K562 (cell line): ENCODE measurements at regions not wholly inside any gene's neighbourhood (a gene's known extent, or its start where the extent isn't known, plus 50 kb on each side); places are given as distances from the start of the nearest gene placed in this dataset.

Experiments
- CEBPG ChIP-seq, 3 experiments: fragments of 200-800 bp in 1 of 3; sonication (Bioruptor generic) in 1 of 3; sonication (generic) in 1 of 3; formaldehyde crosslinking in 1 of 3; IDR thresholded peaks in 2 of 3; conservative IDR thresholded peaks in 1 of 3; 2 replicates each; pipeline versions ENCODE4 v1.6.1 to v1.8.0; 2016 to 2022; ENCODE audit warnings: missing compliant biosample characterization in 2 of 3, missing genetic modification characterization in 2 of 3, mild to moderate bottlenecking in 1 of 3, missing genetic modification reagents in 1 of 3
- CHD1 ChIP-seq: fragments of 200-600 bp; sonication (generic); IDR thresholded peaks from one replicate; pipeline ENCODE4 v1.6.1; 2012; ENCODE audit warnings: mild to moderate bottlenecking, moderate library complexity, low read length, inconsistent platforms
- JUN ChIP-seq, 2 experiments: sonication (generic) in 1 of 2; formaldehyde crosslinking in 1 of 2; IDR thresholded peaks; 2 replicates each; pipeline versions ENCODE4 v1.6.1 to v1.8.0; 2012 to 2022; ENCODE audit warnings: borderline replicate concordance in 2 of 2, mild to moderate bottlenecking in 2 of 2, improper control_type of control experiment in 1 of 2, low read depth in 1 of 2, low read length in 1 of 2, missing genetic modification reagents in 1 of 2
- SNAPC5 ChIP-seq: fragments of 250-450 bp; sonication (Bioruptor Pico); IDR thresholded peaks from 2 replicates; pipeline ENCODE4 v1.8.0; 2021; ENCODE audit warnings: moderate library complexity, mild to moderate bottlenecking, inconsistent platforms
- SP2 ChIP-seq: IDR thresholded peaks from 2 replicates; pipeline ENCODE4 v1.6.1; 2011; ENCODE audit warnings: mild to moderate bottlenecking, low read depth, low read length, moderate library complexity; ENCODE audit not compliant: poor library complexity, severe bottlenecking; ENCODE audit errors: extremely low read depth
- TF ChIP-seq, protein P1 (sequence below): fragments of 250-450 bp; sonication (Bioruptor Pico); IDR thresholded peaks from 2 replicates; pipeline ENCODE4 v1.9.0; 2021; ENCODE audit warnings: mild to moderate bottlenecking, inconsistent platforms
- TF ChIP-seq, protein P2 (sequence below): fragments of 450-650 bp; IDR thresholded peaks from 2 replicates; pipeline ENCODE4 v1.6.1; 2016; ENCODE audit warnings: missing biosample characterization, missing genetic modification characterization

GRCh38 chr2:9707008-9707407 lies 76.2 kb upstream of the YWHAQ start:
- TF ChIP-seq CEBPG (CRISPR knock-in tag; IDR thresholded peaks at IDR 0.05), result no peak
- no peak for TF ChIP-seq CEBPG (tag; conservative IDR thresholded peaks at IDR 0.05 in 1 of 2, IDR thresholded peaks at IDR 0.05 in 1 of 2)
- no peak for TF ChIP-seq SNAPC5
- TF ChIP-seq CHD1, result no peak
- TF ChIP-seq, protein P1, sequence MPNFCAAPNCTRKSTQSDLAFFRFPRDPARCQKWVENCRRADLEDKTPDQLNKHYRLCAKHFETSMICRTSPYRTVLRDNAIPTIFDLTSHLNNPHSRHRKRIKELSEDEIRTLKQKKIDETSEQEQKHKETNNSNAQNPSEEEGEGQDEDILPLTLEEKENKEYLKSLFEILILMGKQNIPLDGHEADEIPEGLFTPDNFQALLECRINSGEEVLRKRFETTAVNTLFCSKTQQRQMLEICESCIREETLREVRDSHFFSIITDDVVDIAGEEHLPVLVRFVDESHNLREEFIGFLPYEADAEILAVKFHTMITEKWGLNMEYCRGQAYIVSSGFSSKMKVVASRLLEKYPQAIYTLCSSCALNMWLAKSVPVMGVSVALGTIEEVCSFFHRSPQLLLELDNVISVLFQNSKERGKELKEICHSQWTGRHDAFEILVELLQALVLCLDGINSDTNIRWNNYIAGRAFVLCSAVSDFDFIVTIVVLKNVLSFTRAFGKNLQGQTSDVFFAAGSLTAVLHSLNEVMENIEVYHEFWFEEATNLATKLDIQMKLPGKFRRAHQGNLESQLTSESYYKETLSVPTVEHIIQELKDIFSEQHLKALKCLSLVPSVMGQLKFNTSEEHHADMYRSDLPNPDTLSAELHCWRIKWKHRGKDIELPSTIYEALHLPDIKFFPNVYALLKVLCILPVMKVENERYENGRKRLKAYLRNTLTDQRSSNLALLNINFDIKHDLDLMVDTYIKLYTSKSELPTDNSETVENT (CRISPR knock-in tag), result no peak
- TF ChIP-seq SP2, result no peak
- TF ChIP-seq, protein P2, sequence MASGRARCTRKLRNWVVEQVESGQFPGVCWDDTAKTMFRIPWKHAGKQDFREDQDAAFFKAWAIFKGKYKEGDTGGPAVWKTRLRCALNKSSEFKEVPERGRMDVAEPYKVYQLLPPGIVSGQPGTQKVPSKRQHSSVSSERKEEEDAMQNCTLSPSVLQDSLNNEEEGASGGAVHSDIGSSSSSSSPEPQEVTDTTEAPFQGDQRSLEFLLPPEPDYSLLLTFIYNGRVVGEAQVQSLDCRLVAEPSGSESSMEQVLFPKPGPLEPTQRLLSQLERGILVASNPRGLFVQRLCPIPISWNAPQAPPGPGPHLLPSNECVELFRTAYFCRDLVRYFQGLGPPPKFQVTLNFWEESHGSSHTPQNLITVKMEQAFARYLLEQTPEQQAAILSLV (tag), result no peak
- TF ChIP-seq JUN (IDR thresholded peaks at IDR 0.05; ENCODE audit: borderline replicate concordance, low read depth, low read length), result no peak
- no peak for TF ChIP-seq JUN (CRISPR knock-in tag; IDR thresholded peaks at IDR 0.05; ENCODE audit: borderline replicate concordance)
